OCI-LY3 (cell line): ENCODE measurements at regions not wholly inside any gene's neighbourhood (a gene's known extent, or its start where the extent isn't known, plus 50 kb on each side); places are given as distances from the start of the nearest gene placed in this dataset.

ENCODE experiments used
- CTCF ChIP-seq: fragments of 200-600, 300-600 bp; sonication (generic); IDR thresholded peaks from 2 replicates; pipeline ENCODE4 v1.5.1; 2014; ENCODE audit warnings: antibody characterized with exemption, low read length, low read depth
- EZH2phosphoT487 ChIP-seq: fragments of 200-600 bp; shearing (Covaris generic); IDR thresholded peaks from 2 replicates; pipeline ENCODE4 v1.6.1; 2018; ENCODE audit warnings: antibody characterized with exemption, mixed run types, low read depth

GRCh38 chrX:7294483-7294882 lies 146.5 kb upstream of the PUDP start:
- TF ChIP-seq CTCF (no peak), EZH2phosphoT487 (no peak)
